Transverse colon (tissue), 4 donors: ENCODE measurements at regions not wholly inside any gene's neighbourhood (a gene's known extent, or its start where the extent isn't known, plus 50 kb on each side); places are given as distances from the start of the nearest gene placed in this dataset.
"Not testable (repeated sequence)": the region's sequence is repeated elsewhere in the genome, so short reads cannot be mapped to it uniquely, and the experiment has no call there.

Experiments used
- DNase-seq: peaks from one replicate; pipeline ENCODE4 v3.0.0-alpha.2; 2019
- H3K27ac ChIP-seq, 4 donors: fragments of 200-600 bp; sonication (generic); 2 replicates each; pipeline ENCODE4 v1.5.1; 2016 to 2018; ENCODE audit warnings: inconsistent platforms in 4 of 4
- H3K27me3 ChIP-seq: fragments of 200-600 bp; sonication (generic); 2 replicates; pipeline ENCODE4 v1.5.1; 2017; ENCODE audit warnings: inconsistent platforms
- H3K36me3 ChIP-seq, 4 donors: fragments of 200-600 bp; sonication (generic); 2 replicates each; pipeline ENCODE4 v1.5.1; 2017 to 2019; ENCODE audit warnings: inconsistent platforms in 4 of 4
- H3K4me1 ChIP-seq, 4 donors: fragments of 200-600 bp; sonication (generic); 2 replicates each; pipeline ENCODE4 v1.5.1; 2017 to 2020; ENCODE audit warnings: inconsistent platforms in 4 of 4
- H3K4me3 ChIP-seq, 4 donors: fragments of 200-600 bp; sonication (generic); 1 replicate in 1 of 4; 2 replicates in 3 of 4; pipeline versions ENCODE4 v1.5.1 to v1.6.1; 2017 to 2019; ENCODE audit warnings: inconsistent platforms in 4 of 4
- H3K9me3 ChIP-seq, 2 donors: fragments of 200-600 bp; sonication (generic); 2 replicates each; pipeline ENCODE4 v1.5.1; 2017 to 2019; ENCODE audit warnings: inconsistent platforms in 2 of 2
- CTCF ChIP-seq, 5 experiments: fragments of 200-600 bp in 3 of 5; fragments of 450-650 bp in 2 of 5; sonication (generic) in 3 of 5; IDR thresholded peaks; 1 replicate in 2 of 5; 2 replicates in 3 of 5; pipeline ENCODE4 v1.5.1; 2016 to 2017; ENCODE audit warnings: antibody characterized with exemption in 5 of 5, inconsistent platforms in 3 of 5, mild to moderate bottlenecking in 2 of 5, moderate library complexity in 1 of 5
- EP300 ChIP-seq: sonication (generic); formaldehyde crosslinking; IDR thresholded peaks from one replicate; pipeline ENCODE4 v1.6.1; 2017; ENCODE audit warnings: antibody characterized with exemption, low read depth
- POLR2A ChIP-seq: fragments of 450-650 bp; IDR thresholded peaks from one replicate; pipeline ENCODE4 v1.6.1; 2016; ENCODE audit warnings: antibody characterized with exemption, mild to moderate bottlenecking, moderate library complexity
- POLR2AphosphoS5 ChIP-seq, 3 donors: sonication (generic); formaldehyde crosslinking; IDR thresholded peaks; one replicate each; pipeline ENCODE4 v1.6.1; 2016; ENCODE audit warnings: antibody characterized with exemption in 3 of 3
- WGBS, 2 donors: methylation state at CpG; one replicate each; pipeline ENCODE4 v1.1.5; 2018; ENCODE audit warnings: low coverage in 1 of 2; 5-methylcytosine and 5-hydroxymethylcytosine counted together
- in situ Hi-C, 4 donors: fragments of 200-750 bp; cut with MboI; loops; one replicate each; pipeline versions ENCODE4 v1.15.0 to v1.15.1; 2017; ENCODE audit warnings: low sequenced_read_pairs in 3 of 4, low pct_ligation_motif_present in 1 of 4, low pct_unique_long_range_greater_than_20kb in 1 of 4
- intact Hi-C: fragments of 100-400 bp; cut with DNase I; formaldehyde crosslinking; loops from one replicate; pipeline ENCODE4 v1.15.1; 2023; ENCODE audit warnings: low total_unique reads

- Histone ChIP-seq H3K9me3 (no peaks in the 10 kb centered on the region), H3K4me3 (no peak overlapping the region), H3K4me1 (no peaks in the 10 kb centered on the region), H3K36me3 (no peaks in the 10 kb centered on the region), H3K27me3 (no peaks in the 10 kb centered on the region), H3K27ac (no peak overlapping the region)
- intact Hi-C loops (no loop called here), in situ Hi-C loops (no loop called here)
- no peak for TF ChIP-seq EP300
- TF ChIP-seq CTCF (IDR thresholded peaks at IDR 0.05) = no peak
- TF ChIP-seq POLR2A = no peak
- no peak for TF ChIP-seq POLR2AphosphoS5 (IDR thresholded peaks at IDR 0.05)
- 36 to 54% methylated on average over 2 of the region's 2 CpGs for WGBS, 2 donors
- DNase-seq = no peak
Measured at GRCh38 chr3:163175970-163176369, 1679.4 kb downstream of the OTOL1 start.

GRCh38 chr3:163172513-163172912 is 1675.9 kb downstream of the OTOL1 start:
- intact Hi-C loops, H3K4me3 ChIP-seq, H3K4me1 ChIP-seq, H3K9me3 ChIP-seq, H3K36me3 ChIP-seq, DNase-seq, H3K27ac ChIP-seq, in situ Hi-C loops, H3K27me3 ChIP-seq: not testable (repeated sequence)
- 63 to 69% methylated on average over 3 of the region's 3 CpGs for WGBS, 2 donors

GRCh38 chr3:163166197-163166596 is 1669.6 kb downstream of the OTOL1 start:
- intact Hi-C loops = no loop called here
- WGBS, 2 donors = 60 to 79% methylated on average over 1 of the region's 1 CpG
- Histone ChIP-seq H3K4me1 (no peaks in the 10 kb centered on the region), H3K36me3 (no peaks in the 10 kb centered on the region), H3K9me3 (peaks cover 3 to 8% of the 10 kb centered on the region in 2 donors), H3K27me3 (no peaks in the 10 kb centered on the region), H3K4me3 (no peak overlapping the region), H3K27ac (no peak overlapping the region)
- in situ Hi-C loops = no loop called here
- no peak for DNase-seq
- TF ChIP-seq CTCF (IDR thresholded peaks at IDR 0.05) (no peak), POLR2A (no peak), EP300 (no peak), POLR2AphosphoS5 (IDR thresholded peaks at IDR 0.05) (no peak)

GRCh38 chr3:163159306-163159705 is 1662.7 kb downstream of the OTOL1 start:
- no peak for DNase-seq
- Histone ChIP-seq H3K27me3 (no peaks in the 10 kb centered on the region), H3K4me1 (no peaks in the 10 kb centered on the region), H3K4me3 (no peak overlapping the region), H3K36me3 (no peaks in the 10 kb centered on the region), H3K27ac (no peak overlapping the region), H3K9me3 (no peaks in the 10 kb centered on the region)
- in situ Hi-C loops = no loop called here
- TF ChIP-seq CTCF (IDR thresholded peaks at IDR 0.05) = no peak
- TF ChIP-seq POLR2AphosphoS5 (IDR thresholded peaks at IDR 0.05) = no peak
- TF ChIP-seq POLR2A = no peak
- no peak for TF ChIP-seq EP300
- 49 to 59% methylated on average over 2 of the region's 2 CpGs for WGBS, 2 donors
- intact Hi-C loops = no loop called here

GRCh38 chr3:163139600-163139999 is 1643.0 kb downstream of the OTOL1 start:
- 79 to 82% methylated on average over 4 of the region's 4 CpGs for WGBS, 2 donors
- H3K36me3 ChIP-seq = no peaks in the 10 kb centered on the region
- DNase-seq = no peak
- intact Hi-C loops = no loop called here
- H3K4me3 ChIP-seq = no peak overlapping the region
- H3K27ac ChIP-seq = no peak overlapping the region
- no peaks in the 10 kb centered on the region for H3K4me1 ChIP-seq
- H3K27me3 ChIP-seq = no peaks in the 10 kb centered on the region
- no peak for TF ChIP-seq POLR2AphosphoS5 (IDR thresholded peaks at IDR 0.05)
- no peak for TF ChIP-seq POLR2A
- no peak for TF ChIP-seq EP300
- TF ChIP-seq CTCF (IDR thresholded peaks at IDR 0.05) = no peak
- in situ Hi-C loops = no loop called here
- no peaks in the 10 kb centered on the region for H3K9me3 ChIP-seq
